Astrocyte of the spinal cord (primary cell): ENCODE measurements at regions not wholly inside any gene's neighbourhood (a gene's known extent, or its start where the extent isn't known, plus 50 kb on each side); places are given as distances from the start of the nearest gene placed in this dataset.

Experiments
- DNase-seq: peaks from one replicate; pipeline ENCODE4 v3.0.0; 2011; ENCODE audit warnings: low read depth, low spot score
- H3K4me3 ChIP-seq: 2 replicates; pipeline ENCODE4 v1.5.1; 2011; ENCODE audit warnings: low read depth, mild to moderate bottlenecking, low read length, moderate library complexity
- in situ Hi-C: cut with HindIII; loops from 2 replicates; pipeline ENCODE4 v1.10.0; 2017; ENCODE audit warnings: low sequenced_read_pairs
- TF ChIP-seq, protein P1 (sequence below): IDR thresholded peaks from 2 replicates; pipeline ENCODE4 v1.5.1; 2012; ENCODE audit warnings: low read depth, mild to moderate bottlenecking, low read length, inconsistent platforms

DNA sequence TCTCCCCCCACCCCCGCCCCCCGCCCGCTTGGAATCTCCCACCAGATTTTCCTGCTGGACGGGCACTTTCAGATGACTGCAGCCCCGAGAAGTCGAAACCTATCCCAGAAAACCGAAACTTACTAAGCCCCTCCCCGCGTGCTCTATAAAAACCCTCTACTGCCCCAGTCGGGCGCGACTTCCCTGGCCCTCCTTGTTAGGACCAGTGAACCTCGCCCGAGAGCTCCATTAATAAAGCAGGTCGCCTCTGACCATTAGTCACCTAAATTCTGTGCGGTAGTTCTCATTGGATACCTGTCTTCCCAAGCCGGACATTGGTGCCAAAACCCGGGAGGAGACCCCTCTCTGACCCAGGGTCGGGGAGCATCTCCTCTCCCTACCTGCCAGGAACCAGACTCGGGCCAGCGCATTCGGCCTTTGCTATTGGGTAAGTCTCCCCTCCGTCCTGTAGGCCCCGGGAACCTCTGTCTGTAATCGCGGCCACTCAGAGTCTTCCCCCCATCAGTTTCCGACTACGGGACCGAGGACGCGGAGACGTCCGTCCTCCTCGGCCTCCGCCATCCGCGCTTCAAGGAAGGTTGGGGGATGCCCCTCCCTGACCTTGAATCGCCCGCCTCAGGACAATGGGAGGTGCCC lies 958.0 kb downstream of the RPA4 start:
- in situ Hi-C loops = no loop called here
- no peak for DNase-seq
- H3K4me3 ChIP-seq = no peak overlapping the region
- TF ChIP-seq, protein P1, sequence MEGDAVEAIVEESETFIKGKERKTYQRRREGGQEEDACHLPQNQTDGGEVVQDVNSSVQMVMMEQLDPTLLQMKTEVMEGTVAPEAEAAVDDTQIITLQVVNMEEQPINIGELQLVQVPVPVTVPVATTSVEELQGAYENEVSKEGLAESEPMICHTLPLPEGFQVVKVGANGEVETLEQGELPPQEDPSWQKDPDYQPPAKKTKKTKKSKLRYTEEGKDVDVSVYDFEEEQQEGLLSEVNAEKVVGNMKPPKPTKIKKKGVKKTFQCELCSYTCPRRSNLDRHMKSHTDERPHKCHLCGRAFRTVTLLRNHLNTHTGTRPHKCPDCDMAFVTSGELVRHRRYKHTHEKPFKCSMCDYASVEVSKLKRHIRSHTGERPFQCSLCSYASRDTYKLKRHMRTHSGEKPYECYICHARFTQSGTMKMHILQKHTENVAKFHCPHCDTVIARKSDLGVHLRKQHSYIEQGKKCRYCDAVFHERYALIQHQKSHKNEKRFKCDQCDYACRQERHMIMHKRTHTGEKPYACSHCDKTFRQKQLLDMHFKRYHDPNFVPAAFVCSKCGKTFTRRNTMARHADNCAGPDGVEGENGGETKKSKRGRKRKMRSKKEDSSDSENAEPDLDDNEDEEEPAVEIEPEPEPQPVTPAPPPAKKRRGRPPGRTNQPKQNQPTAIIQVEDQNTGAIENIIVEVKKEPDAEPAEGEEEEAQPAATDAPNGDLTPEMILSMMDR = no peak

DNA sequence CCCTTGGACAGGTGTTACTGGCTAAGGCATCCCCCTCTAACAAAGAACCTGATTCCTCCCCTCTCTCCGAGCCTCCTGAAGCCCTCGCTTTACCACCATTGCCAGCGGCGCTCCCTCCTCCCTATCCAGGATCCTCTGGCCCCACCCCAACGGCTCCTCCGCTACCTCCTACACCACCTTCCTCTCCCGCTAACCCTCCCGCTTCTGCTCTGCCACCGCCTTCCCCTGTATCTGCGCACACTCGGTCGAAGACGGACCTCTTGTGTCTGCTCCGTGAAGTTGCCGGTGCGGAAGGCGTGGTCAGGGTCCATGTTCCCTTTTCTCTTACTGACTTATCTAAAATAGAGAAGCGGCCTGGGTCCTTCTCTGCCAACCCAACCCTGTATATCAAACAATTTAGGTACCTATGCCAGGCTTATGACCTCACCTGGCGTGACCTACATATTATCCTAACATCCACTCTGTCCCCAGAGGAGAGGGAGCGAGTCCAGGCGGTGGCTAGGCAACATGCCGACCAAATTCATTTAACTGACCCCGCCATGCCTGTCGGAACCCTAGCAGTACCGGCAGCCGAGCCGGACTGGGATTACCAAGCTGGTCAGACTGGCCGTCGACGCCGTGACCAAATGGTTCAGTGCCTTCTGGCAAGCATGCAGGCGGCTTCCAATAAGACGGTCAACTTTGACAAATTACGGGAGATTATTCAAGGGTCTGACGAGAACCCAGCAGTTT lies 958.9 kb downstream of the RPA4 start:
- in situ Hi-C loops = no loop called here
- no peak for DNase-seq
- H3K4me3 ChIP-seq = no peak overlapping the region
- TF ChIP-seq, protein P1 = no peak

GRCh38 chrX:97843200-97843811 lies 959.6 kb downstream of the RPA4 start:
- in situ Hi-C loops = no loop called here
- TF ChIP-seq, protein P1 = no peak
- H3K4me3 ChIP-seq = no peak overlapping the region
- no peak for DNase-seq

- TF ChIP-seq, protein P1 = no peak
- H3K4me3 ChIP-seq = no peak overlapping the region
- in situ Hi-C loops = no loop called here
- DNase-seq = no peak
These were observed 960.5 kb downstream of the RPA4 start for GRCh38 chrX:97844161-97844560.

GRCh38 chrX:97844943-97845342 lies 961.2 kb downstream of the RPA4 start:
- in situ Hi-C loops = no loop called here
- H3K4me3 ChIP-seq = no peak overlapping the region
- TF ChIP-seq, protein P1 = no peak

DNA sequence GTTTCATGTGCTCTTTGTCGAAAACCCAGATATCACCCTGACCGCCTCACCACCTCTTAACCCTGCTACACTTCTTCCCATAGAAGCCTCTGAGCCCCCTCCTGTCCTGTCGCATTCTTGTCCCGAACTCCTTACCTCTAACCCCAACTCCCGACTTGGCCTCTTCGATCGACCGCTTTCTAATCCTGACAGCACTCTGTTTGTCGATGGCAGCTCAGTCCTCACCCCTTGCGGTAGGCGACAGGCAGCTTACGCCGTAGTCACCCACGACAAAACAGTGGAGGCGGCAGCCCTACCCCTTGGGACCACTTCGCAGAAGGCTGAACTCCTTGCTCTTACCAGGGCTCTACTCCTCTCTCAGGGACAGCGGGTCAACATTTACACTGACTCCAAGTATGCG lies 961.7 kb downstream of the RPA4 start:
- no peak overlapping the region for H3K4me3 ChIP-seq
- in situ Hi-C loops = no loop called here
- TF ChIP-seq, protein P1 = no peak
- no peak for DNase-seq

More at GRCh38 chrX:97844943-97845342, 961.2 kb downstream of the RPA4 start:
- DNase-seq = no peak
